Body of pancreas (tissue), 4 donors: ENCODE measurements at regions not wholly inside any gene's neighbourhood (a gene's known extent, or its start where the extent isn't known, plus 50 kb on each side); places are given as distances from the start of the nearest gene placed in this dataset.

Experiments used
- ATAC-seq: fragments of 150-250 bp; one replicate; pipeline ENCODE4 v1.9.1; 2016
- DNase-seq, 4 donors: peaks; one replicate each; pipeline ENCODE4 v3.0.0-alpha.2; 2019
- H3K27ac ChIP-seq, 4 donors: fragments of 200-600 bp; sonication (generic); 1 replicate in 3 of 4; 2 replicates in 1 of 4; pipeline versions ENCODE4 v1.5.1 to v1.6.1; 2016 to 2019; ENCODE audit warnings: mild to moderate bottlenecking in 1 of 4, mixed read lengths in 1 of 4, moderate library complexity in 1 of 4
- H3K27me3 ChIP-seq, 2 donors: fragments of 200-600 bp; sonication (generic); one replicate each; pipeline ENCODE4 v1.6.0; 2016; ENCODE audit warnings: mild to moderate bottlenecking in 1 of 2
- H3K36me3 ChIP-seq, 2 donors: fragments of 200-600 bp; sonication (generic); replicated peaks in 1 of 2; 2 replicates each; pipeline ENCODE4 v1.5.1; 2016; ENCODE audit warnings: low read depth in 2 of 2; ENCODE audit not compliant: insufficient read depth in 1 of 2
- H3K4me1 ChIP-seq: fragments of 200-600 bp; sonication (generic); one replicate; pipeline ENCODE4 v1.6.0; 2016
- H3K4me3 ChIP-seq, 2 donors: fragments of 200-600 bp; sonication (generic); 1 replicate in 1 of 2; 2 replicates in 1 of 2; pipeline ENCODE4 v1.5.1; 2016 to 2019
- H3K9me3 ChIP-seq, 3 donors: fragments of 200-600 bp; sonication (generic); 1 replicate in 2 of 3; 2 replicates in 1 of 3; pipeline ENCODE4 v1.5.1; 2016
- CTCF ChIP-seq, 7 experiments: fragments of 450-650 bp in 4 of 7; fragments of 200-600 bp in 3 of 7; sonication (generic) in 3 of 7; IDR thresholded peaks; one replicate each; pipeline ENCODE4 v1.5.1; 2016 to 2019; ENCODE audit warnings: antibody characterized with exemption in 7 of 7
- POLR2A ChIP-seq, 3 donors: fragments of 450-650 bp; IDR thresholded peaks; one replicate each; pipeline ENCODE4 v1.6.1; 2016; ENCODE audit warnings: antibody characterized with exemption in 3 of 3, mild to moderate bottlenecking in 2 of 3
- WGBS, 2 donors: methylation state at CpG; one replicate each; pipeline ENCODE4 v1.1.5; 2017; 5-methylcytosine and 5-hydroxymethylcytosine counted together
- intact Hi-C: fragments of 100-400 bp; cut with DNase I; formaldehyde crosslinking; loops from one replicate; pipeline ENCODE4 v1.15.1; 2023

DNA sequence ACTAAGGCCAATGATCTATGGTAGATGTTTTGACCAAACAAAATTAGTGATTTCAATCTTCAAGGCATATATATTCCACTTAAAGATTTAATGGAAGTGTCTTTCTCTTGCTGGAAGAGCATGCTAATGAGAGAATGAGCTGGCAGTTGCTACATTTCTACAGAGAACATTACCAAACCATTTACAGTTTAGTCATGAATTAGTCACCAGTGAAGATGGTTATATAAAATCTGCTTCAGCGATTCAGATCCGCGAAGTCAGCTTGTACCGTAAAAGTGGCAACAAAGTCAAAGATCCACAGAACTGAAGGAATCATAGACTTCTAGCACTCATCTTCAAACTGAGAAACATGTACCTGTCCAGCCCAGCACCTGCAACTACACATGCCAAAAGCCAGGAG is 156.3 kb downstream of the SLITRK5 start:
- ATAC-seq (no peak), DNase-seq (no peak)
- no peaks in the 10 kb centered on the region for H3K27me3 ChIP-seq
- intact Hi-C loops: no loop called here
- H3K4me1 ChIP-seq: no peaks in the 10 kb centered on the region
- no peak for TF ChIP-seq POLR2A (IDR thresholded peaks at IDR 0.05)
- TF ChIP-seq CTCF (IDR thresholded peaks at IDR 0.05): no peak
- WGBS, 2 donors: 90 to 91% methylated on average over 4 of the region's 4 CpGs
- no peak overlapping the region for H3K27ac ChIP-seq
- H3K9me3 ChIP-seq: no peaks in the 10 kb centered on the region
- no peaks in the 10 kb centered on the region for H3K36me3 ChIP-seq
- H3K4me3 ChIP-seq: no peak overlapping the region

DNA sequence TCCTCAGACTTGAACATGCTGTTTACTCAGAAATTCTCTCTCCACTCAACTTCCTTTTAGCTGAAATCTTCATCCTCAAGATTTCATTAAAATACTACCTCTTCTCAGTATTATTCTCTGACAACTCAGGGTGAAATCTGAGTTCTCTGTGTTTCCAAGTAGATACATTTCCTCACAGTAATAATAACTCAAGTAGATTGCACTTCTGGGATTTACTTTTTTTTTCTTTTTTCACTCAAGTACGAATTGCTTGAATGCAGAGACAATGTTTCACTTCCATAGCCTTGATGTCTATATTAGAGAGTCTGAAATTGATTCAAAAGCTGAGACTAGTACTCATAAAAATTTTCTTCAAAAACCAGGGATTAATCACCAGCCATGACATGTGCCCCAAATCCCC is 166.4 kb downstream of the SLITRK5 start:
- TF ChIP-seq POLR2A (IDR thresholded peaks at IDR 0.05) (no peak), CTCF (IDR thresholded peaks at IDR 0.05) (no peak)
- Histone ChIP-seq H3K9me3 (no peaks in the 10 kb centered on the region), H3K4me3 (no peak overlapping the region), H3K27ac (no peak overlapping the region), H3K36me3 (no peaks in the 10 kb centered on the region), H3K4me1 (no peaks in the 10 kb centered on the region), H3K27me3 (no peaks in the 10 kb centered on the region)
- DNase-seq: no peak
- ATAC-seq: no peak
- intact Hi-C loops: no loop called here
- 25 to 47% methylated on average over 1 of the region's 1 CpG for WGBS, 2 donors

- no peak for ATAC-seq
- no peak overlapping the region for H3K27ac ChIP-seq
- 31 to 46% methylated on average over 1 of the region's 1 CpG for WGBS, 2 donors
- TF ChIP-seq CTCF (IDR thresholded peaks at IDR 0.05) (no peak), POLR2A (IDR thresholded peaks at IDR 0.05) (no peak)
- no peak for DNase-seq
- H3K27me3 ChIP-seq: no peaks in the 10 kb centered on the region
- no peaks in the 10 kb centered on the region for H3K4me1 ChIP-seq
- no peak overlapping the region for H3K4me3 ChIP-seq
- intact Hi-C loops: no loop called here
- H3K9me3 ChIP-seq: no peaks in the 10 kb centered on the region
- no peaks in the 10 kb centered on the region for H3K36me3 ChIP-seq
Observed at GRCh38 chr13:87837946-87838345, 166.8 kb downstream of the SLITRK5 start.

DNA sequence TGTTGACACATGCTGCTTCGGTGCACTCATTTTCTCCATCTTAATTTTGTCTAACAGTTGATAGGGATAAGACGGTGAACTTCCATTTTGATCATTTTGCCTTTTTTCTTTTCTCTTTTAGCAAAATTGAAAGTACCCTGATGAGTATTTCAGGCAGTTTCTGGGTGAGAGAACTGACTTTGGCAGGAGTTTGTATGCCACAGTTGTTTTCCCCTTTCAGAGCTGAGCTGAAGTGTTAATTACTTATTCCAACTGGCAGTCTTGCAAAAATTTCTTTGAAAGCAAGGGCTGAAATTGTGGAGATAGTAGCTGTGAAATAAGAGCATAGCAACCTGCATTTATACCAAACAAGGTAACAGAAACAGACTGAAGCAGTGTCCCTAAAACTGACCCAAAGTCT is 180.2 kb downstream of the SLITRK5 start:
- no peak for TF ChIP-seq CTCF (IDR thresholded peaks at IDR 0.05)
- TF ChIP-seq POLR2A (IDR thresholded peaks at IDR 0.05): no peak
- no peaks in the 10 kb centered on the region for H3K27me3 ChIP-seq
- no peaks in the 10 kb centered on the region for H3K9me3 ChIP-seq
- H3K4me3 ChIP-seq: no peak overlapping the region
- no peak overlapping the region for H3K27ac ChIP-seq
- intact Hi-C loops: no loop called here
- DNase-seq (no peak), ATAC-seq (no peak)
- 84% methylated on average over 2 of the region's 2 CpGs for WGBS, 2 donors
- H3K4me1 ChIP-seq: no peaks in the 10 kb centered on the region
- H3K36me3 ChIP-seq: no peaks in the 10 kb centered on the region

DNA sequence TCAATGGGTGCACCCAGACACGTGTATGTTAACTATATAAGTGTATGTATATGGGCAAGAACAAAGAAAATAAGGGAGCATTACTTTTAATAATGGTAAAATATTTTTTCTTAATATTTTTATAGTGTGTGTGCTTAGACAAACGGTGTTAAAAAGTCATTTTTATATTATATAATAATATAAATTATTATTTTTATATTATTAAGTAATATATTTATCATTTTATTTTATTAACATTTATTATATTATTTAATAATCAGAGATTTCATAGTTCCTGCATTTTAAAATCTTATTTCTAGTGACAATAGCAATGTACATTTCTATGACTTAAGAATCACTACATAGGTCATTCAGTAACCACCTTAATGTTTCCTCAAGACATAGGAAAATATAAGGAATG is 184.4 kb downstream of the SLITRK5 start:
- DNase-seq (no peak), ATAC-seq (no peak)
- Histone ChIP-seq H3K36me3 (no peaks in the 10 kb centered on the region), H3K9me3 (no peaks in the 10 kb centered on the region), H3K4me1 (no peaks in the 10 kb centered on the region), H3K27me3 (no peaks in the 10 kb centered on the region), H3K27ac (no peak overlapping the region), H3K4me3 (no peak overlapping the region)
- 43 to 51% methylated on average over 2 of the region's 2 CpGs for WGBS, 2 donors
- intact Hi-C loops: no loop called here
- no peak for TF ChIP-seq CTCF (IDR thresholded peaks at IDR 0.05)
- TF ChIP-seq POLR2A (IDR thresholded peaks at IDR 0.05): no peak
